K562 (cell line): ENCODE measurements at regions not wholly inside any gene's neighbourhood (a gene's known extent, or its start where the extent isn't known, plus 50 kb on each side); places are given as distances from the start of the nearest gene placed in this dataset.

Experiments
- ATAC-seq: fragments of 200-7000 bp; cut with Tn5 transposase; 3 replicates; pipeline ENCODE4 v1.9.1; 2020; ENCODE audit warnings: moderate library complexity
- BruUV-seq: library from RNA; stranded (reverse); fragments of 400-500 nt; replicated peaks from 2 replicates; lab custom pipeline; 2021; lab: Mats Ljungman, UMichigan
- CTCF ChIA-PET: fragments of 300-600 bp; formaldehyde crosslinking; extraction: SDS; loops from one replicate; lab custom pipeline; 2021; ENCODE audit warnings: low intra/inter-chr PET ratio; lab: Yijun Ruan, JAX
- POLR2A ChIA-PET: fragments of 300-600, 350-650 bp; sonication (Branson Sonifier 250); formaldehyde crosslinking; extraction: SDS; loops from one replicate; lab custom pipeline; 2021; ENCODE audit warnings: antibody characterized with exemption, inconsistent platforms; lab: Yijun Ruan, JAX
- DNase-seq, 4 experiments: peaks; one replicate each; pipeline versions ENCODE4 v3.0.0 to v3.0.0-alpha.2; 2011 to 2018; ENCODE audit warnings: low spot score in 3 of 4, mixed read lengths in 3 of 4; ENCODE audit errors: extremely low read depth in 1 of 4
- FAIRE-seq: peaks from 2 replicates; lab custom pipeline; 2011; peaks lifted over from hg19 to GRCh38; lab: Jason Lieb, UNC
- H2AFZ ChIP-seq: 2 replicates; pipeline ENCODE4 v1.6.0; 2011; ENCODE audit warnings: low read depth, low read length, control low read depth, inconsistent platforms
- H3K27ac ChIP-seq: fragments of 200-600 bp; 3 replicates; pipeline ENCODE4 v1.8.0; 2011; ENCODE audit warnings: low read depth, mild to moderate bottlenecking, control low read depth, inconsistent platforms, low read length, moderate library complexity, mixed read lengths; ENCODE audit errors: extremely low read depth
- H3K27me3 ChIP-seq, 2 experiments: fragments of 300-600 bp in 1 of 2; 2 replicates in 1 of 2; 3 replicates in 1 of 2; pipeline versions ENCODE4 v1.6.0 to v1.8.0; 2011; ENCODE audit warnings: inconsistent platforms in 2 of 2, low read length in 2 of 2, mild to moderate bottlenecking in 1 of 2, mixed read lengths in 1 of 2, moderate library complexity in 1 of 2; ENCODE audit not compliant: control insufficient read depth in 2 of 2, insufficient read depth in 2 of 2
- H3K36me3 ChIP-seq: fragments of 300-600 bp; 3 replicates; pipeline ENCODE4 v1.8.0; 2011; ENCODE audit warnings: mild to moderate bottlenecking, low read length, inconsistent platforms; ENCODE audit not compliant: control insufficient read depth, insufficient read depth
- H3K4me1 ChIP-seq, 2 experiments: fragments of 200-600 bp in 1 of 2; replicated peaks in 1 of 2; 2 replicates in 1 of 2; 3 replicates in 1 of 2; pipeline versions ENCODE4 v1.5.1 to v1.8.0; 2011; ENCODE audit warnings: inconsistent platforms in 2 of 2, low read length in 2 of 2, mild to moderate bottlenecking in 1 of 2, mixed read lengths in 1 of 2, moderate library complexity in 1 of 2; ENCODE audit not compliant: control insufficient read depth in 2 of 2, insufficient read depth in 2 of 2
- H3K4me2 ChIP-seq: 2 replicates; pipeline ENCODE4 v1.6.1; 2011; ENCODE audit warnings: low read length, control low read depth, inconsistent platforms, mixed read lengths; ENCODE audit not compliant: insufficient read depth
- H3K4me3 ChIP-seq: fragments of 200-600 bp; sonication (generic), shearing (Covaris generic); 2 replicates; pipeline ENCODE4 v1.5.1; 2016; ENCODE audit warnings: control low read depth, inconsistent platforms
- H3K79me2 ChIP-seq: fragments of 200-600 bp; 3 replicates; pipeline ENCODE4 v1.8.0; 2011; ENCODE audit warnings: low read length, inconsistent platforms; ENCODE audit not compliant: control insufficient read depth, insufficient read depth
- H3K9ac ChIP-seq, 2 experiments: 2 replicates each; pipeline versions ENCODE4 v1.6.0 to v1.6.1; 2011; ENCODE audit warnings: low read depth in 2 of 2, low read length in 2 of 2, control low read depth in 1 of 2, inconsistent platforms in 1 of 2, mild to moderate bottlenecking in 1 of 2, mixed read lengths in 1 of 2; ENCODE audit not compliant: insufficient read depth in 1 of 2
- H3K9me1 ChIP-seq: one replicate; pipeline ENCODE4 v1.6.0; 2011; ENCODE audit warnings: inconsistent platforms, mild to moderate bottlenecking, low read length, moderate library complexity; ENCODE audit not compliant: control insufficient read depth, insufficient read depth
- H3K9me3 ChIP-seq: replicated peaks from 2 replicates; pipeline ENCODE4 v1.5.1; 2011; ENCODE audit warnings: low read depth, low read length, inconsistent platforms; ENCODE audit not compliant: control insufficient read depth, insufficient read depth
- H4K20me1 ChIP-seq: replicated peaks from 2 replicates; pipeline ENCODE4 v1.6.1; 2011; ENCODE audit warnings: low read length, inconsistent platforms, mixed read lengths; ENCODE audit not compliant: control insufficient read depth, insufficient read depth
- POLR2H ChIP-seq: IDR thresholded peaks from 2 replicates; pipeline ENCODE4 v1.6.1; 2016; ENCODE audit warnings: missing genetic modification characterization, low read depth, mild to moderate bottlenecking, control low read depth, missing compliant biosample characterization, moderate library complexity
- ZNF12 ChIP-seq: sonication (generic); formaldehyde crosslinking; IDR thresholded peaks from 2 replicates; pipeline ENCODE4 v1.4.0; 2020; ENCODE audit warnings: mild to moderate bottlenecking, missing genetic modification reagents
- WGBS: fragments of 100-300 bp; shearing (Covaris generic); methylation state at CpG from one replicate; pipeline ENCODE4 v1.1.6; 2016; ENCODE audit warnings: low coverage, mixed read lengths; ENCODE audit not compliant: insufficient coverage; ENCODE audit errors: missing lambda C conversion rate; 5-methylcytosine and 5-hydroxymethylcytosine counted together
- in situ Hi-C: fragments of 300-500 bp; cut with MboI; formaldehyde crosslinking; loops from 4 replicates; pipeline ENCODE4 v1.15.0; 2018; ENCODE audit warnings: inconsistent platforms, mixed read lengths
- intact Hi-C: fragments of 100-400 bp; cut with micrococcal nuclease; formaldehyde crosslinking; loops from 2 replicates; pipeline ENCODE4 v1.14.2; 2022
- TF ChIP-seq, protein P1 (sequence below): fragments of 250-450 bp; sonication (Bioruptor Pico); IDR thresholded peaks from 2 replicates; pipeline ENCODE4 v1.9.0; 2021; ENCODE audit warnings: mild to moderate bottlenecking, inconsistent platforms
- TF ChIP-seq, protein P2 (sequence below): fragments of 250-450 bp; sonication (Bioruptor Pico); IDR thresholded peaks from 2 replicates; pipeline ENCODE4 v1.5.0; 2021; ENCODE audit warnings: mild to moderate bottlenecking, moderate library complexity
- TF ChIP-seq, protein P3 (sequence below): fragments of 450-650 bp; IDR thresholded peaks from 2 replicates; pipeline ENCODE4 v1.6.1; 2018; ENCODE audit not compliant: partially characterized antibody

DNA sequence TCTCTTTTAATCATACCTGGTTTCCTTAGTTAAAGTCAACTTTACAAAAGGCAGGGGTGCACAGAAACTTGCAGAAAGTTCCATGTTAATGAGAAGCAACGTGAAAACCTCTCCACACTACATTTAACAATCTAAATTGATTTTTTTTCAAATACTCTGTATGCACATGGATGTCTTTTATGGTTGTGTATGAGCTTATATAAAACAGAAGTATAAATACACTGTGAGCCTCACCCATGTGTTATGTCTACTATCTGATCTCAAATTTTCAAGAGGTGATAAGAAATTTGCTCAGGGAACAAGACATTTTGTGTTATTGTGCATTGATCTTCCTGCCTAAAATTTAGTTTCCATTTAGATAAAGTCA is 617.6 kb downstream of the ADCYAP1 start:
- ChIA-PET POLR2A (interaction anchor here (1.2 kb wide), 2 partner anchors 21 to 103 kb away, joined by 3 read pairs; no protein-coding TSS in a partner anchor), CTCF (no interaction called here)
- no TSS peak for BruUV-seq
- Histone ChIP-seq H3K9ac (peak overlapping the region; percentile 40 to 83; a peak in 3 of 4 replicates), H2AFZ (peak overlapping the region; percentile 81), H3K9me3 (no peaks in the 10 kb centered on the region), H3K4me2 (peak overlapping the region; percentile 72; the same call in 1 of the 2 replicates), H3K4me1 (peaks cover 0 to 4% of the 10 kb centered on the region in 2 experiments; a peak in 1 of 5 replicates), H3K79me2 (peaks cover 5% of the 10 kb centered on the region; the same call in 2 of the 3 replicates), H3K36me3 (no peaks in the 10 kb centered on the region), H3K27ac (peak overlapping the region; percentile 1; the same call in 1 of the 3 replicates), H3K9me1 (no peaks in the 10 kb centered on the region), H4K20me1 (no peaks in the 10 kb centered on the region), H3K27me3 (no peaks in the 10 kb centered on the region), H3K4me3 (peak overlapping the region; percentile 43)
- intact Hi-C loops = no loop called here
- 14% methylated on average over 1 of the region's 1 CpG for WGBS
- ATAC-seq = peak; percentile 63
- in situ Hi-C loops = no loop called here
- TF ChIP-seq, protein P1, sequence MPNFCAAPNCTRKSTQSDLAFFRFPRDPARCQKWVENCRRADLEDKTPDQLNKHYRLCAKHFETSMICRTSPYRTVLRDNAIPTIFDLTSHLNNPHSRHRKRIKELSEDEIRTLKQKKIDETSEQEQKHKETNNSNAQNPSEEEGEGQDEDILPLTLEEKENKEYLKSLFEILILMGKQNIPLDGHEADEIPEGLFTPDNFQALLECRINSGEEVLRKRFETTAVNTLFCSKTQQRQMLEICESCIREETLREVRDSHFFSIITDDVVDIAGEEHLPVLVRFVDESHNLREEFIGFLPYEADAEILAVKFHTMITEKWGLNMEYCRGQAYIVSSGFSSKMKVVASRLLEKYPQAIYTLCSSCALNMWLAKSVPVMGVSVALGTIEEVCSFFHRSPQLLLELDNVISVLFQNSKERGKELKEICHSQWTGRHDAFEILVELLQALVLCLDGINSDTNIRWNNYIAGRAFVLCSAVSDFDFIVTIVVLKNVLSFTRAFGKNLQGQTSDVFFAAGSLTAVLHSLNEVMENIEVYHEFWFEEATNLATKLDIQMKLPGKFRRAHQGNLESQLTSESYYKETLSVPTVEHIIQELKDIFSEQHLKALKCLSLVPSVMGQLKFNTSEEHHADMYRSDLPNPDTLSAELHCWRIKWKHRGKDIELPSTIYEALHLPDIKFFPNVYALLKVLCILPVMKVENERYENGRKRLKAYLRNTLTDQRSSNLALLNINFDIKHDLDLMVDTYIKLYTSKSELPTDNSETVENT (CRISPR knock-in tag) = no peak
- TF ChIP-seq ZNF12 (0 out of 2 replicates have a peak, but pooled peaks have one; percentile 6), POLR2H (tag) (0 out of 2 replicates have a peak, but pooled peaks have one; percentile 2)
- TF ChIP-seq, protein P2, sequence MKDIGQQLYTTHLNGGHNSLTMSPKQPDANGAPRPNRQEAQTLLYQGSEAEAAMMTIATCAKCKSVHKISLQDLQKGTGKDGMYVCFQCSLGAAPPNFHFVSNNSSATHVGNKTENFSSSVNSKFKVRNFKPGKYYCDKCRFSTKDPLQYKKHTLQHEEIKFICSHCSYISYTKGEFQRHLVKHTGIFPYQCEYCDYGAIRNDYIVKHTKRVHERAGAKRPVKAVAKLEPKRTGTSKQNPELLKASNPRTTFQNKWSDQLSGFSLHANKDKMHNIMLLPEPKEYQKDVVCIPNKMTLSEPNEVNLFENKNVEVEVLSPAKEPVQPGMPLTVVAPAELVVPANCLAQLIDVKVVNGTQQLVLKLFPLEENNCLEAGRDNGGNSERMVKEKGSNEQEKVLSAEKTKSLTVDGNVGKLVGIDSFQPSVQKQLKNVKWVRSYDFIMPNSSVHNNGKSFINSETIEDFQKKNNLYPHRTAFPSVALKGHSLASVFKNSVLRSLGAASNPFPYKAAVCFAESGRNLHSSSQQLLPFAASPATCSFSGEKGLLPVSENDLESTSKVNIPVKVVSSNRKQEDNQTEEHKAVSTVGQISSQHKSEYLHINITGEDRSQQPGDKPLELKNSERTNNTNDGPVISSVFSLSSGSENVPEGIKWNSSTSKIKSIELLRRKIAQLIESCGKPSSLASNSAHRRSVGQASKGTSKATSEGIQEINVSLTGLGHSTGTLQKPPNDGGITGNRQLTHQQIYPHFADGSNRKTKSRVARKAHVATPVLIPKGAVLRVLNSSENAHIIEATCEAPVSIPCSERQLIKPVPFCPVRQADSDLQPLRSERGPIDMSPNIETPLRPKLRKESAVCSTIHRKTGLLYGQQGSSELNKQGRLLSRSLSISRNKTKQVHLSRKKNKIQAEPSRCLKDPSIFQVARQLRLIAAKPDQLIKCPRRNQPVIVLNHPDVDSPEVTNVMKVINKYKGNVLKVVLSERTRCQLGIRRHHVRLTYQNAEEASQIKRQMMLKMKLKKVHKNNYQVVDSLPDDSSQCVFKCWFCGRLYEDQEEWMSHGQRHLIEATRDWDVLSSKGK (CRISPR knock-in tag) = no peak
- TF ChIP-seq, protein P3, sequence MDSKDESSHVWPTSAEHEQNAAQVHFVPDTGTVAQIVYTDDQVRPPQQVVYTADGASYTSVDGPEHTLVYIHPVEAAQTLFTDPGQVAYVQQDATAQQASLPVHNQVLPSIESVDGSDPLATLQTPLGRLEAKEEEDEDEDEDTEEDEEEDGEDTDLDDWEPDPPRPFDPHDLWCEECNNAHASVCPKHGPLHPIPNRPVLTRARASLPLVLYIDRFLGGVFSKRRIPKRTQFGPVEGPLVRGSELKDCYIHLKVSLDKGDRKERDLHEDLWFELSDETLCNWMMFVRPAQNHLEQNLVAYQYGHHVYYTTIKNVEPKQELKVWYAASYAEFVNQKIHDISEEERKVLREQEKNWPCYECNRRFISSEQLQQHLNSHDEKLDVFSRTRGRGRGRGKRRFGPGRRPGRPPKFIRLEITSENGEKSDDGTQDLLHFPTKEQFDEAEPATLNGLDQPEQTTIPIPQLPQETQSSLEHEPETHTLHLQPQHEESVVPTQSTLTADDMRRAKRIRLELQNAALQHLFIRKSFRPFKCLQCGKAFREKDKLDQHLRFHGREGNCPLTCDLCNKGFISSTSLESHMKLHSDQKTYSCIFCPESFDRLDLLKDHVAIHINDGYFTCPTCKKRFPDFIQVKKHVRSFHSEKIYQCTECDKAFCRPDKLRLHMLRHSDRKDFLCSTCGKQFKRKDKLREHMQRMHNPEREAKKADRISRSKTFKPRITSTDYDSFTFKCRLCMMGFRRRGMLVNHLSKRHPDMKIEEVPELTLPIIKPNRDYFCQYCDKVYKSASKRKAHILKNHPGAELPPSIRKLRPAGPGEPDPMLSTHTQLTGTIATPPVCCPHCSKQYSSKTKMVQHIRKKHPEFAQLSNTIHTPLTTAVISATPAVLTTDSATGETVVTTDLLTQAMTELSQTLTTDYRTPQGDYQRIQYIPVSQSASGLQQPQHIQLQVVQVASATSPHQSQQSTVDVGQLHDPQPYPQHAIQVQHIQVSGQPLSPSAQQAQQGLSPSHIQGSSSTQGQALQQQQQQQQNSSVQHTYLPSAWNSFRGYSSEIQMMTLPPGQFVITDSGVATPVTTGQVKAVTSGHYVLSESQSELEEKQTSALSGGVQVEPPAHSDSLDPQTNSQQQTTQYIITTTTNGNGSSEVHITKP = peak; percentile 85
- DNase-seq = no peak
- no peak for FAIRE-seq
